ENCODE measurements at regions not wholly inside any gene's neighbourhood (a gene's known extent, or its start where the extent isn't known, plus 50 kb on each side); places are given as distances from the start of the nearest gene placed in this dataset.

DNA sequence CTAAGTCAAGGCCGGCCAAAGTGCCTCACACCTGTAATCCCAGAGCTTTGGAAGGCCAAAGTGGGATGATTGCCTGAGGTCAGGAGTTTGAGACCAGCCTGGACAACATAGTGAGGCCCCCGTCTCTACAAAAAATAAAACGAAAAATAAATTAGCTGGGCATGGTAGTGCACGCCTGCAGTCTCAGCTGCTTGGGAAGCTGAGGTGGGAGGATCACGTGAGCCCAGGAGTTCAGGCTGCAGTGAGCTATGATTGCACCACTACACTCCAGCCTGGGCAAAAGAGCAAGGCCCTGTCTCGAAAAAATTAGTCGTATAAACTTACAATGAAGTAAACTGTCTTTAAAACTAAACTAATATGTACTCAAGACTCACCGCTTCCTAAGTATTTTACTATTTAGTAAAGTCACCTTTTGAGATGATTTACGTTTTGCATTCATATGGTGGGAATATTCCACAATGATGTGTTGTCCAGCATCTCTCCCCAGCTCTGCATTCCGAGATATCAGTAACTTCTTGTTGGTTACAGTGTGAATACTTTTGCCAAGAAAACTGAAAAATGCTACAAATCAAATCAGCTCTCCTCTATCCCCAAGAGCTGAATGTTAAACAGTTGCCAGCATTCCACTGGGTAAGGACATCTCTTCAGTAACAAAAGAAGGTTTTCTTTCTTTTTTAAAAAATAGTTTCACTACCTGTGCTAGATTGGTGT lies 84.9 kb upstream of the C21orf91 start:
- H4K20me1 ChIP-seq (replicated peaks; ENCODE audit: control insufficient read depth, insufficient read depth, low read length), result no peaks in the 10 kb centered on the region
- H3K27me3 ChIP-seq (ENCODE audit: control insufficient read depth in 2 of 2, insufficient read depth in 2 of 2, low read length in 2 of 2), result no peaks in the 10 kb centered on the region
- H3K27ac ChIP-seq (ENCODE audit: extremely low read depth, low read depth, low read length), result no peak overlapping the region
- no TSS peak for BruUV-seq (replicated peaks)
- TF ChIP-seq USF2 (CRISPR knock-in tag; IDR thresholded peaks at IDR 0.05) (peak; percentile 13; the same call in 1 of the 2 replicates), FOXP4 (CRISPR knock-in tag; IDR thresholded peaks at IDR 0.05; ENCODE audit: borderline replicate concordance) (no peak)
- 1% methylated on average over 10 of the region's 10 CpGs for WGBS (ENCODE audit: insufficient coverage, low coverage, missing lambda C conversion rate)
- ATAC-seq (no peak), DNase-seq (ENCODE audit: extremely low read depth in 1 of 4, low spot score in 3 of 4) (no peak), FAIRE-seq (no peak)
- no peaks in the 10 kb centered on the region; a peak in 2 of 5 replicates for H3K4me1 ChIP-seq (replicated peaks in 1 of 2; ENCODE audit: control insufficient read depth in 2 of 2, insufficient read depth in 2 of 2, low read length in 2 of 2)
- H3K4me2 ChIP-seq (ENCODE audit: insufficient read depth, low read length), result no peak overlapping the region
- POLR2A ChIA-PET, result no interaction called here
- no peaks in the 10 kb centered on the region for H3K79me2 ChIP-seq (ENCODE audit: control insufficient read depth, insufficient read depth, low read length)
- H3K36me3 ChIP-seq (ENCODE audit: control insufficient read depth, insufficient read depth, low read length), result no peaks in the 10 kb centered on the region
- no peaks in the 10 kb centered on the region for H3K9me1 ChIP-seq (ENCODE audit: control insufficient read depth, insufficient read depth, low read length)
- in situ Hi-C loops (cut with MboI) (loop anchor here (5.0 kb wide), 1 partner anchor 217 kb away; no protein-coding TSS in a partner anchor), intact Hi-C loops (cut with micrococcal nuclease) (loop anchor here (2.0 kb wide), 1 partner anchor 225 kb away; no protein-coding TSS in a partner anchor)
- no peak overlapping the region for H3K9ac ChIP-seq (ENCODE audit: insufficient read depth in 1 of 2, low read depth in 2 of 2, low read length in 2 of 2)
- CTCF ChIA-PET (ENCODE audit: low intra/inter-chr PET ratio), result interaction anchor here (2.1 kb wide), 1 partner anchor 225 kb away, joined by 17 read pairs; no protein-coding TSS in a partner anchor
- H3K9me3 ChIP-seq (replicated peaks; ENCODE audit: control insufficient read depth, insufficient read depth, low read depth, low read length), result no peaks in the 10 kb centered on the region
- H3K4me3 ChIP-seq, result no peak overlapping the region
- no peak overlapping the region for H2AFZ ChIP-seq (ENCODE audit: low read depth, low read length)
